KMS-11 (cell line): ENCODE measurements at regions not wholly inside any gene's neighbourhood (a gene's known extent, or its start where the extent isn't known, plus 50 kb on each side); places are given as distances from the start of the nearest gene placed in this dataset.

ENCODE experiments used
- H2AFZ ChIP-seq: fragments of 200-600 bp; sonication (generic); 2 replicates; pipeline ENCODE4 v1.6.1; 2016; ENCODE audit warnings: antibody characterized with exemption, mixed run types, low read depth
- H3K27ac ChIP-seq: fragments of 200-600 bp; sonication (generic); 2 replicates; pipeline ENCODE4 v1.6.1; 2016; ENCODE audit warnings: mild to moderate bottlenecking, mixed run types
- H3K27me3 ChIP-seq: fragments of 200-600 bp; sonication (generic); 2 replicates; pipeline ENCODE4 v1.6.1; 2017; ENCODE audit warnings: mild to moderate bottlenecking, low read depth, mixed run types, moderate library complexity; ENCODE audit not compliant: insufficient read depth
- H3K36me3 ChIP-seq: fragments of 200-600 bp; sonication (generic); 2 replicates; pipeline ENCODE4 v1.6.1; 2017; ENCODE audit warnings: mild to moderate bottlenecking, mixed run types; ENCODE audit not compliant: insufficient read depth
- H3K4me1 ChIP-seq: fragments of 200-600 bp; sonication (generic); 2 replicates; pipeline ENCODE4 v1.6.1; 2016; ENCODE audit warnings: mild to moderate bottlenecking, low read depth, mixed run types; ENCODE audit not compliant: poor library complexity, severe bottlenecking
- H3K4me2 ChIP-seq: fragments of 200-600 bp; sonication (generic); 2 replicates; pipeline ENCODE4 v1.7.0; 2016; ENCODE audit warnings: mild to moderate bottlenecking, mixed run types
- H3K4me3 ChIP-seq: fragments of 200-600 bp; sonication (generic); IDR thresholded peaks from 2 replicates; pipeline ENCODE4 v1.6.1; 2017; ENCODE audit warnings: low read depth, low read length, mixed read lengths; ENCODE audit not compliant: insufficient read depth
- H3K79me2 ChIP-seq: fragments of 200-600 bp; sonication (generic); 2 replicates; pipeline ENCODE4 v1.6.1; 2016; ENCODE audit warnings: low read depth, mixed run types; ENCODE audit not compliant: insufficient read depth
- H3K9ac ChIP-seq: fragments of 200-600 bp; sonication (generic); 2 replicates; pipeline ENCODE4 v1.6.1; 2016; ENCODE audit warnings: mild to moderate bottlenecking, mixed run types
- H4K20me1 ChIP-seq: fragments of 200-600 bp; sonication (generic); 2 replicates; pipeline ENCODE4 v1.6.1; 2016; ENCODE audit warnings: mild to moderate bottlenecking, mixed run types; ENCODE audit not compliant: insufficient read depth
- TF ChIP-seq, protein P1 (sequence below): fragments of 200-600 bp; sonication (generic); conservative IDR thresholded peaks from 2 replicates; pipeline ENCODE4 v1.6.1; 2017; ENCODE audit warnings: low read depth, mild to moderate bottlenecking, antibody characterized with exemption, low read length, moderate library complexity, mixed read lengths

DNA sequence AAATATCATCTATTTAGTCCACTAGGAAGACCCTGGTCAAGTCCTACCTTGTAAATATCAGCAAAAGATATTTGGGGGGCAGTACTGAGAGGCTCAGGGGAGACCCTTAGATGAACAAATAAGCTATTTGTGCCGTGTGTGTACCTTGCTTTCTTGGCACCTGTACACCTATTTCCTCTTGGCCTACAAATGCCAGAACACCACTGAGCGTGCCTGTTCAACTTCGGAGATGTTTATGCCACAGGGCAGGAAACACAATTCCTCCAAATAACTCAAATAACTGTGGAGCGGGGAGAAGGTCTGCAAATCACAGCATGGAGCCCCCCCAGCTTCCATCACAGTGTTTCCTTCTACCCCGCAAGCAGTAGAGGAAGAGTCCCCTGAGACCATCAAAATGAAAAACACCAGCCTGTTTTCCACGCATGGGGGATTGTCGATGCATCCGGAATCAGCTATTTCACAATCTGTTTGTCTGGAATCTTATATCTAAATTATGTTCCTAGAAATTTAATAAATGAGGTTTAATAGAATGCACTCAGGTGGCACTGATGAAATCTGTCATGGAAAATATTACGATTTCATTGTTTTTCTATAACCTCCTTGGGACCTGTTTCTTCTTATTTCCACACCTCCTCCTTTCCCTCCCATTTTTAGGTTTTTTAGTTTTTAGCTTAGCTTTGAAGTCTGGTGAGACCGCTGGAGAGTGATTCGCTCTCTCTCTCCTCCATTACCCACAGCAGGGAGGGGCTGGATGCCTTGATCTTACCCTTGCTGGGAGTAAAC lies 254.0 kb upstream of the SRRM4 start:
- H3K9ac ChIP-seq, result no peak overlapping the region

DNA sequence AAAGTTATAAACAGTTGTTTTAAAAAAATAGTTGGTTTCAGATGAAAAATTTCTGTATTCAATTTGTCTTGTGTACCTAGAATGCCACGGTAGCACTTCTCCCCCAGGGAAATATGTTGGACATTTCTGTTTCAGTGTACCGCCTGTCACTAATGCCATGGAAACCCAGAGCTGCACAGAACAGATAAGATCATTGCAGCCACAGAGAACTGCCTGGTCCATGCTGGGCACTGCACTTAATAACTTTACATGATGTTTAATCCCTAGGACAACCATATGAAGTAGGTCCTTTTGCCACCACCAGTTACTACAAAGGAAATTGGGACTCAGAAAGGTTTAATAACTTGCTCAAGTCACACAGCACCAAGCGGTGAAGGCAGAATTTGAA lies 253.4 kb upstream of the SRRM4 start:
- Histone ChIP-seq H3K79me2 (no peaks in the 10 kb centered on the region), H4K20me1 (no peaks in the 10 kb centered on the region), H3K4me1 (no peaks in the 10 kb centered on the region), H3K27ac (no peak overlapping the region), H3K4me2 (no peak overlapping the region), H2AFZ (no peak overlapping the region), H3K27me3 (no peaks in the 10 kb centered on the region), H3K9ac (no peak overlapping the region), H3K4me3 (no peak overlapping the region), H3K36me3 (no peaks in the 10 kb centered on the region)
- TF ChIP-seq, protein P1, sequence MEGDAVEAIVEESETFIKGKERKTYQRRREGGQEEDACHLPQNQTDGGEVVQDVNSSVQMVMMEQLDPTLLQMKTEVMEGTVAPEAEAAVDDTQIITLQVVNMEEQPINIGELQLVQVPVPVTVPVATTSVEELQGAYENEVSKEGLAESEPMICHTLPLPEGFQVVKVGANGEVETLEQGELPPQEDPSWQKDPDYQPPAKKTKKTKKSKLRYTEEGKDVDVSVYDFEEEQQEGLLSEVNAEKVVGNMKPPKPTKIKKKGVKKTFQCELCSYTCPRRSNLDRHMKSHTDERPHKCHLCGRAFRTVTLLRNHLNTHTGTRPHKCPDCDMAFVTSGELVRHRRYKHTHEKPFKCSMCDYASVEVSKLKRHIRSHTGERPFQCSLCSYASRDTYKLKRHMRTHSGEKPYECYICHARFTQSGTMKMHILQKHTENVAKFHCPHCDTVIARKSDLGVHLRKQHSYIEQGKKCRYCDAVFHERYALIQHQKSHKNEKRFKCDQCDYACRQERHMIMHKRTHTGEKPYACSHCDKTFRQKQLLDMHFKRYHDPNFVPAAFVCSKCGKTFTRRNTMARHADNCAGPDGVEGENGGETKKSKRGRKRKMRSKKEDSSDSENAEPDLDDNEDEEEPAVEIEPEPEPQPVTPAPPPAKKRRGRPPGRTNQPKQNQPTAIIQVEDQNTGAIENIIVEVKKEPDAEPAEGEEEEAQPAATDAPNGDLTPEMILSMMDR, result no peak

More for the DNA sequence above, 254.0 kb upstream of the SRRM4 start:
- Histone ChIP-seq H3K27ac (no peak overlapping the region), H3K4me1 (no peaks in the 10 kb centered on the region), H3K4me3 (no peak overlapping the region), H3K36me3 (no peaks in the 10 kb centered on the region), H2AFZ (no peak overlapping the region), H3K27me3 (no peaks in the 10 kb centered on the region), H4K20me1 (no peaks in the 10 kb centered on the region), H3K79me2 (no peaks in the 10 kb centered on the region), H3K4me2 (no peak overlapping the region)
- TF ChIP-seq, protein P1, result no peak

DNA sequence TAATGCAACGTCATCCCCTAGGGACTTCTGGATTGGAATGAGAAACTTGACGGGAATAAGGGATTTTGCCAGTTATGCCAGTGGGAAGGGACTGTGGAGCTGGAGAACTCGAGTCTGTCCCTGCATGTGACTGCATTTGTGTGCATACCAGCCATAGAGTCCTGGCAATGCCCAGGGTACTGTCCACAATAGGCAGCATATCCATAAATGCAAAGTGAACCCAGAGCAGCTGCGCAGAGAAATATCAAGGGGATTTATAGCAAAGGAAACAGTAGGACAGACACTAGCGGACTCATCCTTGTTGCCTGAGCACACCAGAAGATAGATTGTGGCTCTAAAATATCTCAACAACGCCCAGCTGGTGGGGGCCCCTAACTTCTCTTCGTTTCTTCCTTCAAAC lies 247.1 kb upstream of the SRRM4 start:
- TF ChIP-seq, protein P1, result no peak
- no peaks in the 10 kb centered on the region for H3K27me3 ChIP-seq
- no peaks in the 10 kb centered on the region for H3K4me1 ChIP-seq
- no peak overlapping the region for H3K27ac ChIP-seq
- no peaks in the 10 kb centered on the region for H3K79me2 ChIP-seq
- H2AFZ ChIP-seq, result no peak overlapping the region
- H3K36me3 ChIP-seq, result no peaks in the 10 kb centered on the region
- H4K20me1 ChIP-seq, result no peaks in the 10 kb centered on the region
- no peak overlapping the region for H3K4me3 ChIP-seq
- H3K9ac ChIP-seq, result no peak overlapping the region
- no peak overlapping the region for H3K4me2 ChIP-seq

DNA sequence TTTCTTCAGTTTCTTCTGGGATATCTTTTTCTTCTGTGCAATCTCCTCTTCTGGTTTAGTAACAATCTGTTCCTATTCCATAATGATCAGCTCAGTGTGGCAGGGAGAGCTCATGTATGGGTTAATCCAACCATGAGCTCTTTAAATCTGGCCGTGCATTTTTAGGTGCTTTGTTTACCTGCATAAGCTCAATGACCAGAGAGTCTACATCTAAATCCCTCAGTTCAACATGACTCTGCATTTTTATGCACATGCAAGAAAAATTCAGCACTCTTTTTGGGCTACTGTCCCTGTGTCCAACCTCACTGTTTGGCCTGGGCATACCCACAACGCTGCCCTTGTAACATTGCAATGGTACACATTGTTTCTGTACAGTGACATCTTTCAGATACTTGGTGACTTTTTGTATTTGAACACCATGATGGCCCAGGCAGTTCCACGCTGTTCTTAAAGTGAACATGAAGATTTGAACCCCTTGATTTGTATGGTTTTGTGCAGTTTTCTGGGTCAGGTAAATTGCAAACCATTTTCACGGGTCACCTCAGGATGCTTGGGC lies 243.3 kb upstream of the SRRM4 start:
- no peak overlapping the region for H3K4me2 ChIP-seq
- no peak overlapping the region for H2AFZ ChIP-seq
- H3K36me3 ChIP-seq, result no peaks in the 10 kb centered on the region
- no peaks in the 10 kb centered on the region for H3K4me1 ChIP-seq
- no peak overlapping the region for H3K9ac ChIP-seq
- no peak overlapping the region for H3K27ac ChIP-seq
- TF ChIP-seq, protein P1, result no peak
- H4K20me1 ChIP-seq, result no peaks in the 10 kb centered on the region
- no peak overlapping the region for H3K4me3 ChIP-seq
- H3K27me3 ChIP-seq, result no peaks in the 10 kb centered on the region
- H3K79me2 ChIP-seq, result no peaks in the 10 kb centered on the region
